Epithelial cell of proximal tubule (primary cell): ENCODE measurements at regions not wholly inside any gene's neighbourhood (a gene's known extent, or its start where the extent isn't known, plus 50 kb on each side); places are given as distances from the start of the nearest gene placed in this dataset.
"Not testable (repeated sequence)": the region's sequence is repeated elsewhere in the genome, so short reads cannot be mapped to it uniquely, and the experiment has no call there.

Experiments
- DNase-seq: peaks from one replicate; pipeline ENCODE4 v3.0.0-alpha.2; 2011; ENCODE audit warnings: low read depth
- H3K4me3 ChIP-seq: 2 replicates; pipeline ENCODE4 v1.5.1; 2011; ENCODE audit warnings: low read depth, mild to moderate bottlenecking, low read length
- TF ChIP-seq, protein P1 (sequence below): conservative IDR thresholded peaks from 2 replicates; pipeline ENCODE4 v1.5.1; 2012; ENCODE audit warnings: low read depth, mild to moderate bottlenecking, low read length

- H3K4me3 ChIP-seq, result no peak overlapping the region
- no peak for DNase-seq
- TF ChIP-seq, protein P1, sequence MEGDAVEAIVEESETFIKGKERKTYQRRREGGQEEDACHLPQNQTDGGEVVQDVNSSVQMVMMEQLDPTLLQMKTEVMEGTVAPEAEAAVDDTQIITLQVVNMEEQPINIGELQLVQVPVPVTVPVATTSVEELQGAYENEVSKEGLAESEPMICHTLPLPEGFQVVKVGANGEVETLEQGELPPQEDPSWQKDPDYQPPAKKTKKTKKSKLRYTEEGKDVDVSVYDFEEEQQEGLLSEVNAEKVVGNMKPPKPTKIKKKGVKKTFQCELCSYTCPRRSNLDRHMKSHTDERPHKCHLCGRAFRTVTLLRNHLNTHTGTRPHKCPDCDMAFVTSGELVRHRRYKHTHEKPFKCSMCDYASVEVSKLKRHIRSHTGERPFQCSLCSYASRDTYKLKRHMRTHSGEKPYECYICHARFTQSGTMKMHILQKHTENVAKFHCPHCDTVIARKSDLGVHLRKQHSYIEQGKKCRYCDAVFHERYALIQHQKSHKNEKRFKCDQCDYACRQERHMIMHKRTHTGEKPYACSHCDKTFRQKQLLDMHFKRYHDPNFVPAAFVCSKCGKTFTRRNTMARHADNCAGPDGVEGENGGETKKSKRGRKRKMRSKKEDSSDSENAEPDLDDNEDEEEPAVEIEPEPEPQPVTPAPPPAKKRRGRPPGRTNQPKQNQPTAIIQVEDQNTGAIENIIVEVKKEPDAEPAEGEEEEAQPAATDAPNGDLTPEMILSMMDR, result no peak
Observed at GRCh38 chr1:227508431-227508830, 54.9 kb upstream of the ZNF678 start.

- not testable (repeated sequence) for H3K4me3 ChIP-seq, DNase-seq
Observed at GRCh38 chr1:227506490-227507393, 56.6 kb upstream of the ZNF678 start.

GRCh38 chr1:227496045-227496444 lies 67.3 kb upstream of the ZNF678 start:
- DNase-seq, result peak; percentile 58
- H3K4me3 ChIP-seq, result not testable (repeated sequence)

DNA sequence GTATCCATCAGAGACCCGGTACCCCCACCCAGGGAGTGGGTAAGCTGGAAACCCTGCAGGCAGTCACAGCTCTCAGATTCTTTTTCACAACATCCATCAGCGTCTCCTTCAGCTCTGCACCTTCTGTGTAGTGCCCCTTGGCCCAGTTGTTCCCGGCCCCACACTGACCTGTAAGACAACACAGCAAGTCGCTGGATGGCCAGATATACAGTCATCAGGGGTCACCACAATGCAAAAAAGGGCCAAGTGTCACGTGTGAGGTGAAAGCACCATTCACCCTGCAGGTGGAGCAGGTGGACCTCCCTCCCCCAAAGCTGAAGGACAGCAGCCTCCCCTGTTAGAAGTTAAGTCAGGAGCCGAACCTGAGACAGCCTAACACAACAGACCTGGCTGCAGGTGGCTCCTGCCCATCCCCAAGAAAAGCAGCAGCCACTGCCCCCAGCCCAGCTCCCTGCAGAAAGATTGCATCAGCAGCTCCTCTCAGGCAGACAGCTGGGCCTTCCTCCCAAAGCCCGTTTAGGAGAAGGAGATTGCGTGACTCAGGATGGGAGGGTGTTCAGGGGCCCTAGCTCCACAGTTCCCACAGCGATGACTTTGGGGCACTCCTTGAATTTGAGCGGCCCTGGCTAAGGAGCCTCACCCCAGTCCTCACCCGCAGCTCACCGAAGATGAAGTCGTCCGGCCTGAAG lies 69.3 kb upstream of the ZNF678 start:
- H3K4me3 ChIP-seq, DNase-seq: not testable (repeated sequence)

DNA sequence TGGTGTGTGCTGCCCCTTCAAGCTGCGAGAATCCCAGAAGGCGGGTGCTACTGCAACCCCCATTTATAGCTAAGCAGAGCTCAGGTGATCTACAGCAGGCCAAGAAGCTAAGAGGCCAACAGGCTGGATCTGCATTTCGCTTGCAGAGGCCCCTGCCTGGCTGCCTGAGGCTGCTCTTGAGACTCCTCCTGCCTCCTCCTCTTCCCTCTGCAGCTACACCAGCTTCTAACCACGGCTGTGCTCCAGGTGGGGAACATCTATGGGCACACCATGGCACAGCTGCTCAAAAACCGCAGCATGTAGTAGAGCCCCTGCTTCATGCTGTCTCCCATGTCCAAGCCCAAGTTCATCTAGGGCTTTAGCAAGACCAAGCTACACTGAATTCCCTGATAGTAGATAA lies 72.9 kb upstream of the ZNF678 start:
- TF ChIP-seq, protein P1, result no peak
- no peak for DNase-seq
- H3K4me3 ChIP-seq, result no peak overlapping the region

GRCh38 chr1:227490001-227490400 lies 73.4 kb upstream of the ZNF678 start:
- TF ChIP-seq, protein P1, result no peak
- no peak for DNase-seq
- no peak overlapping the region for H3K4me3 ChIP-seq

DNA sequence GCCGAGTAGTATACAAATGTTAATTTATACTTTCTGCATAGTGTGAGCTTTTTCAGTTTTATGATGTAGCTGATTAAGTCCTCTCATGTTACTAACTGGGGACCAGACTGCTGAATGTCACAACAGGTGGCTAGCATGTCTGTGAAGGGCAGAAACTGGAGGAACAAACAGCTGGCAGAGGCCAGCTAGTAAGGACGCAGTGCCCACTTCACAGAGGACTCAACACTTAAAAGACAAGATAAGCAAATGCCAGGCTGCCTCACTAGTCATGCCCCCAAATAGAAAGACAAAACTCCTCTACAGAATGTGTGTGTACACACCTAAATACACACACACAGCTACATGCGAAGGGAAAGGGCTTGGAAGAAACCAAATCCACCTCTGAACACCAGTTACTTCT lies 73.8 kb upstream of the ZNF678 start:
- no peak for DNase-seq
- H3K4me3 ChIP-seq, result no peak overlapping the region
- TF ChIP-seq, protein P1, result no peak

DNA sequence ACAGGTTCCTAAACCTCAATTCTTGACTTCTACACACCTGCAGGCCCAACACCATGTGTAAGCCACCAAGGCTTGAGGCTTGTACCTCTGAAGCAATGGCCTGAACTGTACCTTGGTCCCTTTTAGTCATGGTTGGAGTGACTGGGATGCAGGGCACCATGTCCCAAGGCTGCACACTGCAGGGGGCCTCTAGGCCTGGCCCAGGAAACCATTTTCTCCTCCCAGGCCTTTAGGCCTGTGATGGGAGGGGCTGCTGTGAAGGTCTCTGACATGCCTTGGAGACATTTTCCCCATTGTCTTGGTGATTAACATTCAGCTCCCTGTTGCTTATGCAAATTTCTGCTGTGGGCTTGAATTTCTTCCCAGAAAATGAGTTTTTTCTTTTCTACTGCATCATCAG lies 75.8 kb upstream of the ZNF678 start:
- H3K4me3 ChIP-seq, result no peak overlapping the region
- TF ChIP-seq, protein P1, result no peak
- no peak for DNase-seq
